GM19328 (cell line): ENCODE measurements at regions not wholly inside any gene's neighbourhood (a gene's known extent, or its start where the extent isn't known, plus 50 kb on each side); places are given as distances from the start of the nearest gene placed in this dataset.

Experiments
- ATAC-seq: cut with Tn5 transposase; IDR thresholded peaks from one replicate; pipeline ENCODE4 v1.9.1; 2021; ENCODE audit warnings: mild to moderate bottlenecking, moderate library complexity; ENCODE audit not compliant: unreplicated experiment

- ATAC-seq: no peak
These were observed 409.4 kb downstream of the MED10 start for GRCh38 chr5:5968981-5969380.

DNA sequence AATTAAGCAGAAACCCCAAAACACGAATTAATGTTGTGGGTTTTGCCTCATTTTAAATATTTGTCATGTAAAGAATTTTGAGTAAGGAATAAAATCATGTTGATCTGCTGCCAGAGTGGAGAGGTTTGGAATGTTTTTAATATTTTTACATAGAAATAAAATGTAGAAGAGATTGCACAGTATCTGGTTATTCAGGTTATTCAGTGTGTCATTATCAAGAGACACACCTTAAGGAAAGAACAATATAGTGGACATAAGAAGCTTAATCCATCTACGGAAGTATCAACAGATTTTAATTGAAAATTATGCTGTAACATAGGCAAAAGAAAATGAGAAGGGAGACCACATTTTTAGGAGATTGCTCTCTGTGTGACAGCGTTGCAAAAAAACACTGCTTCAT, 410.4 kb downstream of the MED10 start:
- ATAC-seq: no peak

DNA sequence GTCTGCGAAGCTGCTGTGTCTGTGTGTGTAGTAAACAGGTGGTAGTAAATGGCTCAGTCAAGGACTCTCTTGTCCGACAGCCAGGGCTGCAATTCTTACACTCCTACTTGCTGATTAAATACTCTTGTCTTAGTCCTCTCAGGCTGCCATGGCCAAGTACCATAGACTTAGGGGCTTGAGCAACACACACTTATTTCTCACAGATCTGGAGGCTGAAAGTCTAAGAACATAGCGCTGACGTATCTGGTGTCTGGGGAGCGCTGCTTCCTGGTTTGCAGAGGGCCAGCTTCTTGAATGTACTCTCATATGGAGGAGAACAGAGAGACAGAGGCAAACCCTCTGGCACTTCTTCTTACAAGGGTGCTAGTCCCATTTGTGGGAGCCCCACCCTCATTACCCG, 411.0 kb downstream of the MED10 start:
- no peak for ATAC-seq

DNA sequence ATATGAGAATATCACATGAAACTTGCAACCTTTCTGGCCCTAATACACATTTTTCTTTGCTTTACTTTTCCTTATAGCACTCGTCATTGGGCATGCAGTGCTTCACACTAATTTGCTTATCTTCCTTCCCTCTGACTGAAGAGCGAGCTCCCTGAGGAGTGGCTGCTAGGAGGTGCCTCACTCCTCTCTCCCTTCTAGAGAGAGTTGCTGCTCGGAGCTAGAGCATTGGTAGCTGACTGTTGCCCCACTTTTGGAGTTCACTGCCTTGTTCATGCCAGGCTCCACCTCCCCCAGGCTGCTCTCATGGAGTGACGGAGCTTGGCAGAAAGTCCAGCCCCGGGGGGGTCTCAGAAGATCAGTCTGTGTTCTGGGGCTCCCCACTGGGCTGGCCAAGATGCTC, 413.2 kb downstream of the MED10 start:
- no peak for ATAC-seq

DNA sequence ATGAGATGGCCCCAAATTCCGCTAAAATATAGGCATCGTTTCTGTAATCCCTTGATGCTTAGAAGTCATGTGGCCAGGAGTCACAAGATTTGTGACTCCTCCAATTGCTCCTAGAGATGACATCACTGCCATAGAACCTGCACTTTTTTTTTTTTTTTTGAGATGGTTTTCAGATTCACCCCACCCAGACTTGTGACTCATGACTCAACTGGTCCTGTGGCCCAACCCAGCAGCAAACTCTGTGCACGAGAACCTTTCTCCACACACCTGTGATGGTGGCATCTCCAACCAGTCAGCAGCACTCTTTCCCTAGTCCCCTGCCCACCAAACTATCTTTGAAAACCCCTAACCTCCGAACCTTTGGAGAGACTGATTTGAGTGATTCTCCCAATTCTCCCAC, 414.0 kb downstream of the MED10 start:
- no peak for ATAC-seq

GRCh38 chr5:5957737-5958136, 420.6 kb downstream of the MED10 start:
- no peak for ATAC-seq

GRCh38 chr5:5954275-5954598, 424.1 kb downstream of the MED10 start:
- no peak for ATAC-seq

DNA sequence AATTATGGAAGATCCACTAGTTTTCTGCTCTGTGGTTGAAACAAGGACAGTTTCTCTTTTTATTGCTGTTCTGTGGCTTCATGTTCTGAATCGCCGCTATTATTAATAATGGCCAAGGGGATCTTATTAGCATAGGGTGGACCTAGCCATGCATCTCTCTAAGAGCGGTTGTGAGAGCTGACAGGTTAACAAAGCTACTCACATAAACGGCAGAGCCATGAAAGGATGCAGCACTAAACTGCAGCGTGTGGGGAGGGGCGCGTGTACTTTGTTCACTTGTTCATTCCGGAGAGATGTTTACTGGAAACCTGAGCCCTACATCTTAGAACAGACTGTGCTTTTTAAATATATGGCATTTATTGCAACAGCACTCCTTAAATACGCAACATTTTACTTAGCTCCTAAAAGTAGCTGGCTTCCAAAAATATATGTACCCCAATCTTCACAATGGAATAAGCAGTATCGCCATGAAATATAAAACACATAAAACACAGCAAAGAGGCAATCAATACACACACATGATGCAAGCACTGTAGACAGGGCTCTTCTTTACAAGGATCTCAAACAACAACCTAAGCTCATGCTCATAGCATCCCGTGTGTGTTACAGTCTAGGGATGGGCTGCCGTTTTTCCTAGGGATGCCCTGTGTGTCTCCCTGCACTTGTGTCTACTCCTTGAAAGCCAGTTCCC, 424.6 kb downstream of the MED10 start:
- no peak for ATAC-seq

DNA sequence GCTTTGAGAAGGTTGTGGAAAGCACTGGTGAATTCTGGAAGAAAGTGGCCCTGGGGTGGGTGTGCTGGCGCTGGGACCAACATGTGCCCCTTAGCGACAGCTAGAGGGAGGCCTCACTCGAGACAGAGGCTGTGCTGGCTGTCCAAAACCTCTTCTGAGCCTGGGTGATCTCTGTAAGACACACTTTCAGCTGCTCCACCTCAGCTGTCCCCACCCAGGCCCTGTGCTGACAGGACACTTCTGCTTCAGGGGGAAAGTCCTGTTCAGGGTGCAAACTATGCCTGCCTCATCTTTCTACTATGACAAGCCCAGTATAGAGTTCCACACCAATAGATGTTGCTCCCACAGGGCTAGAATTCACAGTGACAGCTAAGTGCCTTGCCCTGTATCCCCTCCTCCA, 426.4 kb downstream of the MED10 start:
- ATAC-seq: no peak

DNA sequence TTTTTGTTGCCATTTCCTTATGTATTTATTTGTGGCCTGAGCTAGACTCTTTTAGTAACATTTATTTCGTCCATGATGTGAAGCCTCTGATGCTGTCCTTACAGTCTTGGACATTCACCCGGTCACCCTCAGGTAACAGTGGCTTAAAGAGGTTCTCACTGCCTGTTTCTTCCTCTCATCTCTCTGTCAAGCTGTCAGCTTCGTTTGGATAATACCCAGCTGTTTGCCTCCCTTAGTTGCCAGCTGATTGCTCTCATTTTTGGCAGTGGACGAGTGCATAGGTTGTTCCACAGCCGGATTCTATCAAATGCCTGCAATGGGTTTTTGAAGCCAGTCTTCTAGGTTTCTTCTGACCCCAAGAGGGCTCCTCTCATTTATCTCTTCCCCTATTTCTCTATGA, 427.7 kb downstream of the MED10 start:
- no peak for ATAC-seq

DNA sequence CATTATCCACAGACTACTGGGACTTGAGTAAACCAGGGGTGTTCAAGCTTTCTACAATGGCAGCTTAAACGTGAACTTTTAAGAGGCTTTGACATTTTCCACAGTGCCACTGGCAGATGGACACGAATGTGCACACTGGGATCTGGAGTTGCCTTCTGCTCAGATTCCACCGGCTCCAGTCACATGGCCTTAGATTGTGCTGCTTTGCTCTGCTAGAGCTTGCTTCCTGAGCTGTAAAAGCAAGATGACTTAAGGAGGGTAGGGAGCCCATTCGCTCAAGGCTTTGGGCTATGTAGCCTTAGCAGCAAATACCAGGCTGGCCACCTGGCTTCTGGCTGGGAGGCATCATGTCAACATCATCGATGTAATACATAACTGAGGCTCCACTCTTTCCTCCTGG, 436.9 kb downstream of the MED10 start:
- no peak for ATAC-seq

- no peak for ATAC-seq
These were observed 438.5 kb downstream of the MED10 start for GRCh38 chr5:5939759-5940370.

- no peak for ATAC-seq
These were observed 444.7 kb downstream of the MED10 start for GRCh38 chr5:5933651-5934050.

- ATAC-seq: no peak
These were observed 445.5 kb downstream of the MED10 start for GRCh38 chr5:5932824-5933223.

DNA sequence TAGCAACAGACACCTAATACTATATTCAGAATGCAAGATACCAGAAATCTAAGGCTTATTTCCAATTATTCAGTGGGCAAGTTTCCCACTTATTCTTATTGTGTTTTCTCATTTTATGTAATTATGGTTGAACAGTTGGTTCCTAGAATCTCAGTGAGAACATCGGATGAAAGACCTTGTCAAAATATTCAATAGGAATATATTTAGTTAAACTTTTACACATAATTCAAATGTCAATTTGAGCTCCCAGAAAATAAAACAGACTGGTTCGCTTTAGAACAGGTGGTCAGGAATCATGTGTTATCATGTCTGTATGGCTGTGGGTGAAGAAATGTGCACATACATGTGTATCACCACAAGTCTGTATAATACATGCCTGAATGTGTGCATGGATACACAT, 447.8 kb downstream of the MED10 start:
- ATAC-seq: no peak

GRCh38 chr5:5929291-5930020, 448.9 kb downstream of the MED10 start:
- ATAC-seq: no peak

DNA sequence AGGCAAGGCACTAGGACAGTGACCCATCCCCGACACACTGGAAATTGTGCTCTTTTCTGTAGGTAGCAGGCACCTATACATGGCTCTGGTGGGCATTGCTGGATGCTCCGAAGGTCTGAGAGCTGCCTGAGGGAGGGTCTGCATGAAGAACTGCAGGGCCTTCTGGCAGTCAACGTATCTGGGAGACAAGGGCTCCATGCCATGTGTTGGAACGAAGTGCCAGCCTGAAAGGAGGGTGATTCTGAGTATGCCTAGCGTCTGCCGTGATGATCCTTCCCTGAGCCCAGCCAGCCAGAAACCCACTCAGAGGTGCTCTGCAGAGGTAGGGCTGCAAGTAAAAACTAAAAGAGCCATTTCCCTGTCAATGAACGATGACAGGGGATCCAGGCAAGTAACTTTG, 453.2 kb downstream of the MED10 start:
- no peak for ATAC-seq

GRCh38 chr5:5919411-5919810, 458.9 kb downstream of the MED10 start:
- no peak for ATAC-seq

- ATAC-seq: no peak
These were observed 471.6 kb downstream of the MED10 start for GRCh38 chr5:5906778-5907177.

DNA sequence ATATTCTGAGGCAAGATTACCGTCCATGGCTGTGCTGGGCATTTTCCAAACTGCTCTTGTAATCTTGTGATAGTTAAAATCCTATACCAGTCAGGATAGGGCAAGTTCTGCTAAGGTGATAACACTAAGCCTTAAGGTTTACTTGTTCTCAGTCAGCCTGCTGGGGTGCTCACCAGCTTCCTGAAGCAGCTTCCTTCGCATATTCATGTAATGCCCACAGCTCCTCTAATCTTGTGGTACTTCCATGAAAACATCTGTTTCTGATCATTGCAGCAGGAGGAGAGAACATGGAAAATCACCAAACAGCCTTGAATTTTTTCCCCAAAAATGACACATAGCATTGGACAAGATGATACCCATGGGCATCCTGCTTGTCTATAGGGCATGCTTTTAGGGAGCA, 473.2 kb downstream of the MED10 start:
- no peak for ATAC-seq

- ATAC-seq: no peak
These were observed 474.2 kb downstream of the MED10 start for GRCh38 chr5:5904113-5904512.
